IMR-90 (cell line): ENCODE measurements at regions not wholly inside any gene's neighbourhood (a gene's known extent, or its start where the extent isn't known, plus 50 kb on each side); places are given as distances from the start of the nearest gene placed in this dataset.

Experiments
- CEBPB ChIP-seq: IDR thresholded peaks from 2 replicates; pipeline ENCODE4 v1.6.1; 2012; ENCODE audit warnings: low read depth, low read length, improper control_type of control experiment
- CHD1 ChIP-seq: IDR thresholded peaks from 2 replicates; pipeline ENCODE4 v1.6.1; 2012; ENCODE audit warnings: low read depth, low read length, improper control_type of control experiment
- CTCF ChIP-seq: conservative IDR thresholded peaks from 2 replicates; pipeline ENCODE4 v1.5.1; 2012; ENCODE audit warnings: mild to moderate bottlenecking, low read depth, low read length, improper control_type of control experiment
- ELK1 ChIP-seq: fragments of 150-350 bp; IDR thresholded peaks from 2 replicates; pipeline ENCODE4 v1.6.1; 2016; ENCODE audit warnings: low read depth, mild to moderate bottlenecking, low read length, moderate library complexity, borderline replicate concordance
- FOS ChIP-seq: fragments of 150-350 bp; IDR thresholded peaks from 2 replicates; pipeline ENCODE4 v1.6.1; 2016; ENCODE audit warnings: low read depth, low read length
- MAFK ChIP-seq: IDR thresholded peaks from 2 replicates; pipeline ENCODE4 v1.6.1; 2012; ENCODE audit warnings: low read depth, low read length, improper control_type of control experiment
- MAZ ChIP-seq: IDR thresholded peaks from 2 replicates; pipeline ENCODE4 v1.6.1; 2012; ENCODE audit warnings: low read depth, mild to moderate bottlenecking, low read length, improper control_type of control experiment, moderate library complexity, borderline replicate concordance
- MXI1 ChIP-seq: IDR thresholded peaks from 2 replicates; pipeline ENCODE4 v1.6.1; 2012; ENCODE audit warnings: low read depth, mild to moderate bottlenecking, low read length, moderate library complexity, borderline replicate concordance
- POLR2A ChIP-seq: IDR thresholded peaks from 2 replicates; pipeline ENCODE4 v1.6.1; 2012; ENCODE audit warnings: mild to moderate bottlenecking, low read depth, low read length
- RAD21 ChIP-seq: IDR thresholded peaks from 2 replicates; pipeline ENCODE4 v1.6.1; 2012; ENCODE audit warnings: low read length, improper control_type of control experiment
- RCOR1 ChIP-seq: IDR thresholded peaks from 2 replicates; pipeline ENCODE4 v1.6.1; 2012; ENCODE audit warnings: mild to moderate bottlenecking, low read length, improper control_type of control experiment; ENCODE audit not compliant: insufficient replicate concordance
- SMC3 ChIP-seq: fragments of 150-350 bp; IDR thresholded peaks from 2 replicates; pipeline ENCODE4 v1.6.1; 2016; ENCODE audit warnings: low read depth, mild to moderate bottlenecking, antibody characterized with exemption, low read length, moderate library complexity
- USF2 ChIP-seq: fragments of 150-350 bp; IDR thresholded peaks from 2 replicates; pipeline ENCODE4 v1.6.1; 2017; ENCODE audit warnings: mild to moderate bottlenecking, antibody characterized with exemption, low read length, low read depth

GRCh38 chr2:198490748-198491147 is 686.4 kb downstream of the PLCL1 start:
- TF ChIP-seq CTCF (no peak), RAD21 (no peak), POLR2A (no peak), CHD1 (no peak), USF2 (no peak), MXI1 (no peak), MAZ (no peak), ELK1 (no peak), CEBPB (no peak), MAFK (no peak), RCOR1 (no peak), FOS (no peak), SMC3 (no peak)
